Upper lobe of left lung (tissue), 4 donors: ENCODE measurements at regions not wholly inside any gene's neighbourhood (a gene's known extent, or its start where the extent isn't known, plus 50 kb on each side); places are given as distances from the start of the nearest gene placed in this dataset.

Experiments used
- CTCF ChIP-seq, 6 experiments: fragments of 450-650 bp in 4 of 6; fragments of 200-600 bp in 2 of 6; sonication (generic) in 2 of 6; IDR thresholded peaks; one replicate each; pipeline ENCODE4 v1.5.1; 2016 to 2019; ENCODE audit warnings: antibody characterized with exemption in 6 of 6
- POLR2A ChIP-seq, 4 donors: fragments of 450-650 bp; IDR thresholded peaks; one replicate each; pipeline ENCODE4 v1.5.1; 2016 to 2017; ENCODE audit warnings: antibody characterized with exemption in 4 of 4, mild to moderate bottlenecking in 2 of 4
- POLR2AphosphoS5 ChIP-seq, 2 donors: sonication (generic); formaldehyde crosslinking; IDR thresholded peaks; one replicate each; pipeline ENCODE4 v1.5.1; 2017; ENCODE audit warnings: antibody characterized with exemption in 2 of 2

- TF ChIP-seq CTCF (IDR thresholded peaks at IDR 0.05) = no peak
- no peak for TF ChIP-seq POLR2AphosphoS5 (IDR thresholded peaks at IDR 0.05)
- TF ChIP-seq POLR2A (IDR thresholded peaks at IDR 0.05) = no peak
These were observed 166.1 kb downstream of the PAWR start for GRCh38 chr12:79524507-79525148.
